Glomerular visceral epithelial cell (primary cell): ENCODE measurements at regions not wholly inside any gene's neighbourhood (a gene's known extent, or its start where the extent isn't known, plus 50 kb on each side); places are given as distances from the start of the nearest gene placed in this dataset.
A peak's percentile ranks its signal among the peaks of the same experiment; 100 is the strongest.
"Not testable (repeated sequence)": the region's sequence is repeated elsewhere in the genome, so short reads cannot be mapped to it uniquely, and the experiment has no call there.

Experiments
- DNase-seq: peaks from one replicate; pipeline ENCODE4 v3.0.0-alpha.2; 2016; ENCODE audit errors: extremely low spot score

- DNase-seq = no peak
Observed at GRCh38 chr3:161691677-161692076, 195.1 kb downstream of the OTOL1 start.

GRCh38 chr3:161694682-161695564 is 198.3 kb downstream of the OTOL1 start:
- DNase-seq = no peak

- DNase-seq = no peak
Observed at GRCh38 chr3:161695811-161696210, 199.2 kb downstream of the OTOL1 start.

DNA sequence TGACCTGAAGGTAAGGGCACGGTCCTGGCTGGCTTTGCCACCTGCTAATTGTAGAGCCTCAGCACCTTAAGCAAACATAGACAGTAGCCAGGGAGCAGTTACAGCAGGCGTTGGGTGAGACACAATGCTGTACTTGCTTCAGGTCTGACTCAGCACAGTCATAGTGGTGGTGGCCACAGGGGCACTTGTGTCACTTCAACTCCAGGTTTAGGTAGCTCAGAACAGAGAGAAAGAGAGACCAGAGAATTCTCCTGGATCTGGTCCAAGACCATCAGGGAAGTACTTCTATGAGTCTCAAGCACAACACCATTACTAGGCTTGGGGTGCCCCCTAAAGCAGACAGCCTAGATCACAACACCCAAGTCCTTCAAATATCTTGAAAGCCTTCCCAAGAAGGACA is 204.4 kb downstream of the OTOL1 start:
- DNase-seq = no peak

DNA sequence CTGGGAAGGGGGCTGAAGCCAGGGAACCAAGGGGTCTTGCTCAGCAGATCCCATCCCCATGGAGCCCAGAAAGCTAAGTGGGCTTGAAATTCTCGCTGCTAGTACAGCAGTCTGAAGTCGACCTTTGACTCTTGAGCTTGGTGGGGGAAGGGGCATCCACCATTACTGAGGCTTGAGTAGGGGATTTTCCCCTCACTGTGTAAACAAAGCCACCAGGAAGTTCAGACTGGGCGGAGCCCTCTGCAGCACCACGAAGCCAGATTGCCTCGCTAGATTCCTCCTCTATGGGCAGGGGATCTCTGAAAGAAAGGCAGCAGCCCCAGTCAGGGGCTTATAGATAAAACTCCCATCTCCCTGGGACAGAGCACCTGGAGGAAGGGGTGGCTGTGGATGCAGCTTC is 210.6 kb downstream of the OTOL1 start:
- DNase-seq = not testable (repeated sequence)

DNA sequence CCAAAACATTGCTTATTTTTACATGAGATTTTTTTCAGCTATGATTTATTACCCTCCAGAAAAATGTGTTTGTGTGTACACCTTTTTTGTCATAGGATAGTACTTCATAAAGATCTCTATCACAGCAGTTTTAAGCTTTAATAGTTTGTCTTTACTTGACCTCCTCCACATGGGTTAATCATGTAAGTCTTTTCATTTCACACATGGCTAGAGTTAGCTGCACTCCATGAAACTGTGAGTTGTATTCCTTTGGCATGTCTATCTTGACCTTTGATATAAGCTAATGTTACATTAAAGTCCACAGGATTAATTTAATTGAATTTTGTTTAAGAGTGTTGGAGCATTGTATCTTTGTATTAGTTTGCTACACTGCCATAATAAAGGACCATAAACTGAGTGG is 217.1 kb downstream of the OTOL1 start:
- no peak for DNase-seq

- DNase-seq = no peak
Observed at GRCh38 chr3:161731968-161732367, 235.4 kb downstream of the OTOL1 start.

GRCh38 chr3:161737171-161737570 is 240.6 kb downstream of the OTOL1 start:
- no peak for DNase-seq

- DNase-seq = no peak
Observed at GRCh38 chr3:161740421-161740820, 243.8 kb downstream of the OTOL1 start.

DNA sequence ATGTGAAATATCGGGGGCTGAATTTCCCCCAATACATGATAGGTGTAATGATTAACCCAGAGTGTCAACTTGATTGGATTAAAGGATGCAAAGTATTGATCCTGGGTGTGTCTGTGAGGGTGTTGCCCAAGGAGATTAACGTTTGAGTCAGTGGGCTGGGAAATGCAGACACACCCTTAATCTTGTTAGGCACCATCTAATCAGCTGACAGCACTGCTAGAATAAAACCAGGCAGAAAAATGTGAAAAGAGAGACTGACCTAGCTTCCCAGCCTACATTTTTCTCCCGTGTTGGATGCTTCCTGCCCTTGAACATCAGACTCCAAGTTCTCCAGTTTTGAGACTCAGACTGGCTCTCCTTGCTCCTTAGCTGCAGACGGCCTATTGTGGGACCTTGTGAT is 247.8 kb downstream of the OTOL1 start:
- no peak for DNase-seq

- no peak for DNase-seq
Observed at GRCh38 chr3:161745741-161746140, 249.1 kb downstream of the OTOL1 start.

DNA sequence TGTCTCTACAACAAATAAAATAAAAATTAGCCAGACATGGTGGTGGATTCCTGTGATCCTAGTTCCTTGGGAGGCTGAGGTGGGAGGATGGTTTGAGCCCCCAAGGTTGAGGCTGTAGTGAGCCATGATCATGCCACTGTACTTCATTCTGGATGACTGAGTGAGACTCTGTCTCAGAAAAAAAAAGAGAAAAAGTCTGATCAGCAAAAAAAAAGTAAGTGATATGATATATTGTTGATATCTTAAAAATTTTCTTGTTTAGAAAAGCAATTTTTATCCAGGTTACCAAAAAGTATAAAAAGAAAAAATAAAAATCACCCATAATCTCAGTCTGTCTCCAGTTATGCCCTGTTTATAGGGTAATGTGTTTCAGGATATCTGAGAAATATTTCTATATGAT is 251.4 kb downstream of the OTOL1 start:
- DNase-seq = no peak

GRCh38 chr3:161754420-161755053 is 257.9 kb downstream of the OTOL1 start:
- no peak for DNase-seq

DNA sequence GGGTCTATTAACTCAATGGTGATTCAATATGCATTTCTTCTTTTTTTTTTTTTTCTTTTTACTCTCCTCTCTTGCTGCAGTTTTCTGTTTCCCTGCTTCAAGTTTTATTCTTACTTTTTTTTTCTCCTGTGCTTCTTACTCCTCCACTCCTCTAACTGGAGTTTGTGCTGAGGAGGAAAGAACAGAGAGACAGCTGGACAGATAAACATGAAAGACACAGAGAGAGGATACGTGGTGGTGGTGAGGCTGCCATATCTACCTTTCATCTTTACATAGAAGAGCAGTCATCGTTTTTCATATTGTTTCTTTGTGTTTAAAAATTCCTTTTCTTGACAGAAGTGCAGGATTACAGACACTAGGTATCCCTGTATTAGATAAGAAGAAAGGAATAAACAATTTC is 262.8 kb downstream of the OTOL1 start:
- DNase-seq = no peak

DNA sequence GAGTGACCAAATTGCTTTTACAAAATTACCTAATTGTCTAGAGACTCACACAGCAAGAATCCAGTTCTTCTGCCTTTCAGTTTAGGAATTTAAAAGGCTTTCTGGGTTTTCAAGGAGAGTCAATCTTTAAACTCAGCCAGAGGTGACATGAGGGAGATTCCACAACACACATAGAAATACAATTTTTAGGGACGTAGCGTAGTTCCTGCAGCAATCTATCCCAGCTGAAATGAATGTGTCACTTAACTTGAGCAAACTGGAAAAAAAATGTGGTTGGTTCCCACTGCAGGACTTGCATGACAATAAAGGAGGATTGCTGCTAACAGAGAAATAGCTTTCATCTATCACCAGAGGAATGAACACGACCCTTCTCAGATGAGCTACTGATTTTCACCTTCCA is 269.7 kb downstream of the OTOL1 start:
- DNase-seq = no peak

DNA sequence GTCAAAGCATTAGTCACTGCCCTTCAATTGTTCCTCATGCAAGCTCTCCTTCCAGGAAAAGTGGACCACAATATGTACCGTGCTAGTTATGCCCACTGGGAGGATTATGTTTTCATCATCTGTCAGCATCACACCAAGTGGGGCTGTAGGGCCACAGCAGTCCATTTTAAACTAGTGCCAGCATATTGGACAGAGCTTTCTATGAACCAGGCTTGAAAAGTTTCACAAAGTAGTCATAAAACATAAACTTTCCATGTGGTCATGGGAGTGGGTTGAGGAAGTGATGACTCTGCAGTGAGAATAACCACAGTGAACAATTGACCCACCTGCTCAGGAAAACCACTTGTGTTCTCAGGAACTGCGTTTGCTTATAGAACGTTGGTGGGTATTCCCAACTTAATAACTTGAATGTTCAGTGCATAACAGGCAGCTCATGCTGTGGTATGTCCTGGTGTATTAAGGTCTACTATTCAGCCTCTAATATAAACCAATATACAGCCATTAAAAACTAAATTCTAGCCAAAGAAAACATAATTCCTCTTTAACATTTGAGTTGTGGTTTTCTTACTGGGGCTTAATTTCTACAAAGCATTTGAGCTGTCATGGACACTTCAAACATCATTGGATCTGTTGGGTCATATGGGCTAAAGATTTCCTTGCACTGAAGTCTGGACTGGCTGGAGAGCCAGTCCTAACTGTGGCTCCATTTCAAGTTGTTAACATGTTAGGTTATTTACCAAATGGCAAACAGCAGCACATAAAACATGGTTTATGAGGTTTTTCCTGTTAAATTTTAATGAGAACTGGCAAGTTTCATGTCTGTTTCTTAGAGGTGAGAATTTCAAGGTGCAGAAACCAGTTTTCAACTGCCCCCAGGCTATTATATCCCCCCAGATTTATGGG is 274.1 kb downstream of the OTOL1 start:
- DNase-seq = peak; percentile 58

- no peak for DNase-seq
Observed at GRCh38 chr3:161781381-161781780, 284.8 kb downstream of the OTOL1 start.

DNA sequence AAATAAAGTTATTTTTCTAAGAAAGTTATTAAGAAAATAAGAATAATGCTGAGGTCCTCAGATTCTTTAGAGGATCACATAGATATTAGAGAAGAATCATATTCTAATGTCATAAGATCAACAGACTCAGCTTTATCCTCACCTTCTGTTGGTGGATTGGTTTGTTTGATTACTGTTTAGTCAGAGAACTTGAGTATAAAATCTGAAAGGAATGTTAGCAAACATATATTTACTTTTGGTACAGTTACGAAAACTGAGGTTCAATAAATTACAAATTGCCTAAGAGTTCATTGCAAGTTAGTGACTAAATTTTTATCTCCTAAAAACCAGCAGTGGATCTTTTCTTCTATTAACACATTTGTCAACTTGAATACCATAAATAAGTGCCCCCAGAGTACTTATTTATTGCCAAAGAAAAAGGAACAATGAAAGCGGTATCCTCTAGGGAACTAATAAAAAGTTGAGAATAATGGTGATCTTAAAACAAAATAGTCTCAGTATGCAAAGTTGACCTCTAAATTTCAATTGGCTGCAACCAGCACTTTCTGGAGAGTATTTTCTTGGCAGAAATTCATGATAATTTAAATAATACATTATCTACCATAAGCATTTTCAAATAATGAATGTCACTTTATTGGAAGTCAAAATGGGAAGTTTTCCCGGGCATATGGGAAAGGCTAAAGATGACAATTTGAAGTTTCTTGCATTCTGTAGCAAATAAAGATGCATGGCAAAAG is 296.8 kb downstream of the OTOL1 start:
- no peak for DNase-seq

- no peak for DNase-seq
Observed at GRCh38 chr3:161794551-161794950, 297.9 kb downstream of the OTOL1 start.

DNA sequence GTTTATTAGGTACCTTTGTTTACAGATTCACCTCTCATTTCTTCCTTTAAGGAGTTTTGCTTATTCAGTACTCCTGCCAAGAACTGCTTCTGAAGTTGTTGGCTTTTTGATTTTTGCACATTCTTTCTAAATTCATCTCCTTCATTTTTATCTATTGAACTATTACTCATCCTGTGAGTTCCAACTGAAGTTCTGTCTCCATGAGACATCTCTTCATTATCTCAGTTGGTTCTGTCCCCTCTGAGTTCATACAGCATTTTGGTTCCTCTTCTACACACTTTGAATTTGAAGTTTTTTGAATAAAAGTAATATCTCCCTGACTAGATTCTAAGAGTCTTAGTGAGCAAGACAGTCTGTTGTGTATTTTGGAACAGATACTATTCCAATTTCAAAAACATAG is 299.7 kb downstream of the OTOL1 start:
- no peak for DNase-seq

GRCh38 chr3:161796780-161797179 is 300.2 kb downstream of the OTOL1 start:
- DNase-seq = no peak

GRCh38 chr3:161798016-161798415 is 301.4 kb downstream of the OTOL1 start:
- DNase-seq = no peak
